WI38 (cell line): ENCODE measurements at regions not wholly inside any gene's neighbourhood (a gene's known extent, or its start where the extent isn't known, plus 50 kb on each side); places are given as distances from the start of the nearest gene placed in this dataset.

Experiments used
- H3K4me3 ChIP-seq: 2 replicates; pipeline ENCODE4 v1.5.1; 2011; ENCODE audit warnings: low read depth, mild to moderate bottlenecking, control low read depth, low read length
- TF ChIP-seq, protein P1 (sequence below): IDR thresholded peaks from 2 replicates; pipeline ENCODE4 v1.5.1; 2012; ENCODE audit warnings: low read depth, mild to moderate bottlenecking, control low read depth, low read length

DNA sequence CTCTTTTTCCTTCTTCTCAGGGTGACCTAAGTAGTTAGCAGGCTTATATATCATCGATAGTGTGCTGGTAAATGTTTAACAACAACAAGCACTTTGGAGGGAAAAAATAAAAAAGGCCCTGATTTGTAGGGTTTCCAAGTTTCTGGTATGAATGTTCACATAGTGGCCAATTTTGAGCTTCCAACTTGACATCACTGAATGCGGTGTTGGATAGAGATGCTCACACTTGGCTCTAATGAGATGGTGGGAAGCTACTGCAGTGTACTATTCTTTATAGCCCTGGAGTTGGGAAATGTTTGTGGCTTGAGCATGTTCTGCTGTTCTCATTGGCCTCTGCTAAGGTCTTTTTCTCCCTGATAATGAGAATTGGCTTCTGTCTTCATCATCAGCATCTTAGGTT, 875.3 kb downstream of the PCDH7 start:
- H3K4me3 ChIP-seq = no peak overlapping the region
- TF ChIP-seq, protein P1, sequence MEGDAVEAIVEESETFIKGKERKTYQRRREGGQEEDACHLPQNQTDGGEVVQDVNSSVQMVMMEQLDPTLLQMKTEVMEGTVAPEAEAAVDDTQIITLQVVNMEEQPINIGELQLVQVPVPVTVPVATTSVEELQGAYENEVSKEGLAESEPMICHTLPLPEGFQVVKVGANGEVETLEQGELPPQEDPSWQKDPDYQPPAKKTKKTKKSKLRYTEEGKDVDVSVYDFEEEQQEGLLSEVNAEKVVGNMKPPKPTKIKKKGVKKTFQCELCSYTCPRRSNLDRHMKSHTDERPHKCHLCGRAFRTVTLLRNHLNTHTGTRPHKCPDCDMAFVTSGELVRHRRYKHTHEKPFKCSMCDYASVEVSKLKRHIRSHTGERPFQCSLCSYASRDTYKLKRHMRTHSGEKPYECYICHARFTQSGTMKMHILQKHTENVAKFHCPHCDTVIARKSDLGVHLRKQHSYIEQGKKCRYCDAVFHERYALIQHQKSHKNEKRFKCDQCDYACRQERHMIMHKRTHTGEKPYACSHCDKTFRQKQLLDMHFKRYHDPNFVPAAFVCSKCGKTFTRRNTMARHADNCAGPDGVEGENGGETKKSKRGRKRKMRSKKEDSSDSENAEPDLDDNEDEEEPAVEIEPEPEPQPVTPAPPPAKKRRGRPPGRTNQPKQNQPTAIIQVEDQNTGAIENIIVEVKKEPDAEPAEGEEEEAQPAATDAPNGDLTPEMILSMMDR = no peak

DNA sequence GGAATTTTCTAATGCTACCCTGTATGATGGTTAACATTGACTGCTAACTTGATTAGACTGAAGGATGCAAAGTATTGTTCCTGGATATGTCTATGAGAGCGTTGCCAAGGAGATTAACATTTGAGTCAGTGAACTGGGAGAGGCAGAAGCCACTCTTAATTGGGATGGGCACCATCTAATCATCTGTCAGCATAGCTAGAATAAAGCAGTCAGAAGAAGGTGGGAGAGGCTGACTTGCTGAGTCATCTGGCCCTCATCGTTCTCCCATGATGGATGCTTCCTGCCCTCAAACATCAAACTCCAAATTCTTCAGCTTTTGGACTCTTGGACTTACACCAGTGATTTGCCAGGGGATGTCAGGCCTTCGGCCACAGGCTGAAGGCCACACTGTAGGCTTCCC, 878.5 kb downstream of the PCDH7 start:
- TF ChIP-seq, protein P1 = no peak
- no peak overlapping the region for H3K4me3 ChIP-seq

DNA sequence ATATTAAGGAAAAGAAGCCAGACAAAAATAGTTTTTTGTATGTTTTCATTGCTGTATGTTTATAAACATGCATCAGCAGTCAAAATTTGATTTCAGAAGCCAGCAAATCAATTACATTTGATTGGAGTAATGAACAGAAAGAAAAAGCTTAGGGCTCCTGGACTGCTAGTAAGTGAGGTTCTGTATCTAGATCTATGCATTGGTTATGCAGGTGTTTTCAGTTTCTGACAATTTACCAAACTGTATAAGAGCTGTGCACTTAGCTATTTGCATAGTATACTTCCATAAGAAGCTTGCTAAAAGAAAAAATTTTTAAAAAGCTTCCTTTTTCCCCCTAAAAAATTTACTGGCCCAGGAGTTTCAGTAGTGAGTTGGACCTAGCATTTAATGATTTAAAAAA, 881.6 kb downstream of the PCDH7 start:
- no peak overlapping the region for H3K4me3 ChIP-seq
- TF ChIP-seq, protein P1 = no peak

DNA sequence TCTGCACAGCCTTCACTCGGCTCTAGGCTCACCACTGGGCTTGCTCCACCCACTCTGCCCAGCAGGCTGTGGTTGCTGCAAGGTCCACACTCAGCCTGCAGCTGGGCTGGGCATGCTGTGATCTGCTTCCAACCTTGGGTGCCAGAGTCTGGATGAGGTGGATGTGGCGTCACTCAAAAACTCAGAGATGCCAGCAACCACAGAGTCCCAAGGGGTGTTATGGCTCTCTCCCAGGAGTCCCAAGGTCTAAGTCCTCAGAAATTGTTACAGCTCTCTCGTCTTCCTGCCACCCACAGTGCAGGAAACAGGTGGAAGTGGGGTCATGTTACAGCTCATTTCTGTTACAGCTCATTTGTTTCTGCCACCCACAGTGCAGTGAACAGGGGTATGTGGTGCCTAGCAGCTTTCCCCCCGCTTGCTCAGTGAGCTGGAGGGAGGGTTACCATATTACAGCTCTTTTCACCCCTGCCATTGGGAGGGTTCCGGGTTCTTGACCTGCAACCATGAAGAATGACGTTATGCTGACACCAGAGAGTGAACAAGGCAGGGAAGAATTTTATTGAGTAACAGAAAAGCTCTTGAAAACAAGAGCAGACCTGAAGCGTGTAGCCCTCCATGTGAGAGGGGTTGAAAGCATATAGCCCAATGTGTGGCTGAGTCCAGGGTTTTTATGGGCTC, 893.9 kb downstream of the PCDH7 start:
- TF ChIP-seq, protein P1 = no peak
- H3K4me3 ChIP-seq = no peak overlapping the region

DNA sequence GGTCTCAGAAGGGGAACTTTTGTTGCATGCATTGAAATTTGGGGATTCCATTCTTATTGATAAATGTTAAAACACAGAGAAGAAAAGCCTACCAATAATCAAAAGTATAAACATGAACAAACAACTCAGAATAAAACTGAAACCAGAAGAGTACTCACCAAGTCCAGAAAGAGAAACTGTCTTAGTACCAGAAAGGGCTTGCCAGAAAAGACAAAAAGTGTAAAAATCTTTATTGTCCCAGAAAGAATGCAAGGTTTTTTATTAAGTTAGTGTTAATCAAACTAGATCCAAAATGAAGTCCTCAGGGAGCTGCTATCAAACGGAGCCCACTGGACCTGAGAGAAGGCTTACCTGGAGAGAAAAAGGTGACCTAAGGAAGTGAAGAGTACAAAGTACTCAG, 897.5 kb downstream of the PCDH7 start:
- TF ChIP-seq, protein P1 = no peak
- H3K4me3 ChIP-seq = no peak overlapping the region

DNA sequence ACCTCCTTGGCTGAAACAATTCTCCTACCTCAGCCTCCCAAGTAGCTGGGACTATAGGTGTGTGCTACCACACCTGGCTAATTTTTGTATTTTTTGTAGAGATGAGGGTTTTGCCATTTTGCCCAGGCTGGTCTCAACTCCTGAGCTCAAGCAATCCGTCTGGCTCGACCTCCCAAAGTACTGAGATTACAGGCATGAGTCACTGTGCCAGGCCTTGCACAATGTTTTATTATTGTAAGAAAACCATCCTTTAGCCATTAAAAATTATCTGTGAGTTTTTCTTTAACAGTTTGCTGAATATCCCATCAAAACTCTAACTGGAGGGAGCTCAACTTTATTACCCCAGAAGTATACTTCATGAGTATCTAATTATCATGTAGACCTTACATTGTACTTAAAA, 900.3 kb downstream of the PCDH7 start:
- no peak overlapping the region for H3K4me3 ChIP-seq
- TF ChIP-seq, protein P1 = no peak

DNA sequence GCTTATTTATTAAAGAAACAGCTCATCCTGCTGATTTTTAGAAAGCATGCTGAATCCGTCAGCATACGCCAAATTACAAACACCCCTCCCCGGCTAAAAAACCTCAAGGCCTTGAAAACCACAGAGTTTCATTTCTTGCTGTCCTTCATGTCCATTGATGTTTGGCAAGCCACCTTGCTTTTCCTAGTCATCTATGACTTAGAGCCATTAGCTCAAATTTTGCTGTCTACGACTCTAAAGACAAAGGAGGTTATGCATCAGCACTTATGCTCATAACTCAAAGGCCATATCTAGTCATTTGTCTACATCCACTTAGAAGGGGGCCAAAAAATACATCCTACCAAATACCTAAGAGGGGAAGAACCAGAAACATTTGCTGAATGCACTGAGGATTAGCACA, 925.1 kb downstream of the PCDH7 start:
- TF ChIP-seq, protein P1 = no peak
- H3K4me3 ChIP-seq = no peak overlapping the region
